Right ventricle myocardium superior (tissue), 1 donor: ENCODE measurements at regions not wholly inside any gene's neighbourhood (a gene's known extent, or its start where the extent isn't known, plus 50 kb on each side); places are given as distances from the start of the nearest gene placed in this dataset.
"Not testable (repeated sequence)": the region's sequence is repeated elsewhere in the genome, so short reads cannot be mapped to it uniquely, and the experiment has no call there.

Experiments used
- ATAC-seq: fragments of 200-7000 bp; cut with Tn5 transposase; one replicate; pipeline ENCODE4 v1.9.1; 2020; ENCODE audit warnings: mild to moderate bottlenecking; ENCODE audit not compliant: poor library complexity
- DNase-seq: peaks from one replicate; pipeline ENCODE4 v3.0.0-alpha.2; 2020
- intact Hi-C: fragments of 100-400 bp; cut with DNase I; formaldehyde crosslinking; loops from one replicate; pipeline ENCODE4 v1.11.2; 2022
- donor health status: DM: no; HTN: yes; CAD: no; lungs with severe emphysema.

GRCh38 chr1:234957330-234958065, 171.1 kb downstream of the TOMM20 start:
- intact Hi-C loops = no loop called here
- ATAC-seq = no peak
- DNase-seq = no peak

GRCh38 chr1:234956821-234957329, 171.8 kb downstream of the TOMM20 start:
- intact Hi-C loops = no loop called here
- DNase-seq = no peak
- ATAC-seq = no peak

- intact Hi-C loops = no loop called here
- DNase-seq = peak; percentile 86
- peak; percentile 90 for ATAC-seq
Measured at GRCh38 chr1:234955107-234955731, 173.4 kb downstream of the TOMM20 start.

GRCh38 chr1:234954613-234955012, 174.0 kb downstream of the TOMM20 start:
- DNase-seq = no peak
- ATAC-seq = no peak
- intact Hi-C loops = no loop called here

- ATAC-seq (no peak), DNase-seq (no peak)
- intact Hi-C loops = no loop called here
Measured at GRCh38 chr1:234953655-234954405, 174.8 kb downstream of the TOMM20 start.

- intact Hi-C loops = no loop called here
- ATAC-seq (no peak), DNase-seq (no peak)
Measured at GRCh38 chr1:234950598-234950997, 178.0 kb downstream of the TOMM20 start.

- DNase-seq, ATAC-seq, intact Hi-C loops: not testable (repeated sequence)
Measured at GRCh38 chr1:234949528-234949927, 179.1 kb downstream of the TOMM20 start.

- ATAC-seq = peak; percentile 43
- DNase-seq = no peak
- intact Hi-C loops = no loop called here
Measured at GRCh38 chr1:234944439-234945344, 183.9 kb downstream of the TOMM20 start.

- intact Hi-C loops = no loop called here
- peak; percentile 43 for ATAC-seq
Measured at GRCh38 chr1:234943836-234944402, 184.7 kb downstream of the TOMM20 start.

GRCh38 chr1:234942879-234943506, 185.6 kb downstream of the TOMM20 start:
- no peak for DNase-seq
- intact Hi-C loops = no loop called here
- no peak for ATAC-seq

More at GRCh38 chr1:234943836-234944402, 184.7 kb downstream of the TOMM20 start:
- no peak for DNase-seq

GRCh38 chr1:234942012-234942332, 186.7 kb downstream of the TOMM20 start:
- DNase-seq (no peak), ATAC-seq (no peak)
- intact Hi-C loops = no loop called here

GRCh38 chr1:234941321-234942011, 187.2 kb downstream of the TOMM20 start:
- DNase-seq (no peak), ATAC-seq (no peak)
- intact Hi-C loops = no loop called here

- ATAC-seq (no peak), DNase-seq (no peak)
- intact Hi-C loops = no loop called here
Measured at GRCh38 chr1:234940841-234941240, 187.8 kb downstream of the TOMM20 start.

- intact Hi-C loops = no loop called here
- DNase-seq (no peak), ATAC-seq (no peak)
Measured at GRCh38 chr1:234938924-234939323, 189.7 kb downstream of the TOMM20 start.

GRCh38 chr1:234938135-234938534, 190.5 kb downstream of the TOMM20 start:
- DNase-seq (no peak), ATAC-seq (no peak)
- intact Hi-C loops = no loop called here

GRCh38 chr1:234936612-234937389, 191.8 kb downstream of the TOMM20 start:
- no peak for ATAC-seq
- intact Hi-C loops = no loop called here
- no peak for DNase-seq

- intact Hi-C loops = no loop called here
- ATAC-seq (peak; percentile 3), DNase-seq (no peak)
Measured at GRCh38 chr1:234934611-234935033, 194.0 kb downstream of the TOMM20 start.
